NB4 (cell line): ENCODE measurements at regions not wholly inside any gene's neighbourhood (a gene's known extent, or its start where the extent isn't known, plus 50 kb on each side); places are given as distances from the start of the nearest gene placed in this dataset.

Source experiments
- CTCF ChIP-seq: IDR thresholded peaks from one replicate; pipeline ENCODE4 v1.5.1; 2012; ENCODE audit warnings: low read depth, low read length
- POLR2A ChIP-seq: IDR thresholded peaks from 2 replicates; pipeline ENCODE4 v1.6.1; 2011; ENCODE audit warnings: mild to moderate bottlenecking; ENCODE audit not compliant: insufficient read length; ENCODE audit errors: extremely low read depth
- TF ChIP-seq, protein P1 (sequence below): IDR thresholded peaks from 2 replicates; pipeline ENCODE4 v1.6.1; 2011; ENCODE audit warnings: low read depth, low read length

DNA sequence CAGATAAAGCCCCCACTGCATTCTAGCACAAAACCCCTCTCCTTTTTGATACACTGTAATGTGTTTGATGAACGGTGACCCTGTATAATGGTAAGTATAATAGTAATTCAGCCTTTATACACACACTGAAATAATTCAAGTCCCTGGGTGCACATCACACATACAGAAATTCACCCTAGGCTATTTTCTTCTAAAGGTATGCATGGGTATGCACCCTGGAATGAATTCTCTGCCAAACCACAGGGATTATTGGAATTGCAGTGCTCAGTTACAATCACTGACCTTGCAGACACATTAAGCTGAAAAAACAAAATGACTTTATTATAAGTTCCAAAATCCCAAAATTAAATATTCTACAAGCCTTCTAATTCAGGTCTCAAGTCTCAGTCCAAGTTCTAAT lies 245.9 kb upstream of the FAT3 start:
- TF ChIP-seq CTCF (no peak), POLR2A (no peak)
- TF ChIP-seq, protein P1, sequence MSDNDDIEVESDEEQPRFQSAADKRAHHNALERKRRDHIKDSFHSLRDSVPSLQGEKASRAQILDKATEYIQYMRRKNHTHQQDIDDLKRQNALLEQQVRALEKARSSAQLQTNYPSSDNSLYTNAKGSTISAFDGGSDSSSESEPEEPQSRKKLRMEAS: no peak
